Breast epithelium (tissue), 4 donors: ENCODE measurements at regions not wholly inside any gene's neighbourhood (a gene's known extent, or its start where the extent isn't known, plus 50 kb on each side); places are given as distances from the start of the nearest gene placed in this dataset.

ENCODE experiments used
- DNase-seq, 2 donors: peaks; one replicate each; pipeline ENCODE4 v3.0.0-alpha.2; 2019; ENCODE audit warnings: low spot score in 2 of 2
- H3K27ac ChIP-seq, 2 donors: fragments of 200-600 bp; sonication (generic) in 1 of 2; one replicate each; pipeline ENCODE4 v1.5.1; 2016 to 2019; ENCODE audit warnings: mild to moderate bottlenecking in 1 of 2
- H3K27me3 ChIP-seq, 2 donors: fragments of 200-600 bp; sonication (generic) in 1 of 2; one replicate each; pipeline versions ENCODE4 v1.5.1 to v1.6.0; 2017 to 2019; ENCODE audit warnings: control low read depth in 1 of 2, mild to moderate bottlenecking in 1 of 2
- H3K36me3 ChIP-seq: fragments of 200-600 bp; one replicate; pipeline ENCODE4 v1.5.1; 2019
- H3K4me1 ChIP-seq, 2 donors: fragments of 200-600 bp; sonication (generic); one replicate each; pipeline ENCODE4 v1.5.1; 2016 to 2019; ENCODE audit warnings: control low read depth in 1 of 2
- H3K4me3 ChIP-seq, 3 donors: fragments of 200-600 bp; sonication (generic); 1 replicate in 2 of 3; 2 replicates in 1 of 3; pipeline ENCODE4 v1.5.1; 2016 to 2019; ENCODE audit warnings: mild to moderate bottlenecking in 3 of 3, moderate library complexity in 2 of 3
- H3K9me3 ChIP-seq, 2 donors: fragments of 200-600 bp; sonication (generic) in 1 of 2; one replicate each; pipeline ENCODE4 v1.5.1; 2016 to 2019; ENCODE audit warnings: control low read depth in 1 of 2
- POLR2A ChIP-seq: fragments of 450-650 bp; IDR thresholded peaks from one replicate; pipeline ENCODE4 v1.6.1; 2016; ENCODE audit warnings: antibody characterized with exemption, mild to moderate bottlenecking, moderate library complexity
- POLR2AphosphoS5 ChIP-seq, 3 donors: sonication (generic); formaldehyde crosslinking; IDR thresholded peaks; one replicate each; pipeline ENCODE4 v1.6.1; 2017; ENCODE audit warnings: antibody characterized with exemption in 3 of 3
- intact Hi-C: fragments of 100-400 bp; cut with DNase I; formaldehyde crosslinking; loops from one replicate; pipeline ENCODE4 v1.15.1; 2023; ENCODE audit warnings: low total_unique reads
- TF ChIP-seq, protein P1 (sequence below), 3 donors: fragments of 450-650 bp; IDR thresholded peaks; one replicate each; pipeline ENCODE4 v1.5.1; 2016 to 2017; ENCODE audit warnings: antibody characterized with exemption in 3 of 3, mild to moderate bottlenecking in 3 of 3, moderate library complexity in 3 of 3

DNA sequence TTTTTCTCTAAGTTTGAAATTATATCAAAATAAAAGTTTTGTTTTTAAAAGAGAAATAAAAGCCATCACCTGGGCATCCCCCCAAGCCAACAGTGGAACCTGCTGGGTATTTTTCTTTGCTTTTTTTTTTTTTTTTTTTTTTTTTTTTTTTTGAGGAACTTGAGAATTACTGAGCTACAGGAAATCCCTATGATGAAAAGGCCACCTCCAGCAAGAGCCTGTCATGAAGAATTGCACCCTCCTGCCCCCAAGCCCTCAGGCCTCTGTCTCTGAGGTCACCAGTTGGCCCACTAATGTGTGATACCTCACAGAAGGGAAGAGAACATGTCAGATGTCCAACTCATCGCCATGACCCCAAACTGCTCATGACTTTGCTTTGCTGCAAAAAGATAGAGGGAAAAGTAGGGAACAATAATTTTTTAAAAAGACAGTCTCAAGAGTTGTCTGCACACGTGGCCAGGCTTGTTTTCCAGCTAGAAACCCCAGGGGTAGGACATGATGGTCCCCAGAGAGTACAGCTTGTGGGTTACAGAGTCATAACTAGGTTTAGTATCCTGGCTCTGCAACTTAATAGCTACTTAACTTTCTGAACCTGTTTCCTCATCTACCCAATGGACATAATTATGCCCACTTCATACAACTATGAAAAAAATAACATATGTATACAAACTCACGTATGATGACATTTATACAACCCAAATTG is 124.3 kb upstream of the EGLN3 start:
- H3K4me1 ChIP-seq = no peaks in the 10 kb centered on the region
- H3K27ac ChIP-seq = no peak overlapping the region
- H3K36me3 ChIP-seq = no peaks in the 10 kb centered on the region
- H3K27me3 ChIP-seq = no peaks in the 10 kb centered on the region
- DNase-seq = no peak
- TF ChIP-seq POLR2AphosphoS5 (IDR thresholded peaks at IDR 0.05) (no peak), POLR2A (no peak)
- TF ChIP-seq, protein P1, sequence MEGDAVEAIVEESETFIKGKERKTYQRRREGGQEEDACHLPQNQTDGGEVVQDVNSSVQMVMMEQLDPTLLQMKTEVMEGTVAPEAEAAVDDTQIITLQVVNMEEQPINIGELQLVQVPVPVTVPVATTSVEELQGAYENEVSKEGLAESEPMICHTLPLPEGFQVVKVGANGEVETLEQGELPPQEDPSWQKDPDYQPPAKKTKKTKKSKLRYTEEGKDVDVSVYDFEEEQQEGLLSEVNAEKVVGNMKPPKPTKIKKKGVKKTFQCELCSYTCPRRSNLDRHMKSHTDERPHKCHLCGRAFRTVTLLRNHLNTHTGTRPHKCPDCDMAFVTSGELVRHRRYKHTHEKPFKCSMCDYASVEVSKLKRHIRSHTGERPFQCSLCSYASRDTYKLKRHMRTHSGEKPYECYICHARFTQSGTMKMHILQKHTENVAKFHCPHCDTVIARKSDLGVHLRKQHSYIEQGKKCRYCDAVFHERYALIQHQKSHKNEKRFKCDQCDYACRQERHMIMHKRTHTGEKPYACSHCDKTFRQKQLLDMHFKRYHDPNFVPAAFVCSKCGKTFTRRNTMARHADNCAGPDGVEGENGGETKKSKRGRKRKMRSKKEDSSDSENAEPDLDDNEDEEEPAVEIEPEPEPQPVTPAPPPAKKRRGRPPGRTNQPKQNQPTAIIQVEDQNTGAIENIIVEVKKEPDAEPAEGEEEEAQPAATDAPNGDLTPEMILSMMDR (IDR thresholded peaks at IDR 0.05) = no peak
- intact Hi-C loops = no loop called here
- H3K4me3 ChIP-seq = no peak overlapping the region
- H3K9me3 ChIP-seq = no peaks in the 10 kb centered on the region

DNA sequence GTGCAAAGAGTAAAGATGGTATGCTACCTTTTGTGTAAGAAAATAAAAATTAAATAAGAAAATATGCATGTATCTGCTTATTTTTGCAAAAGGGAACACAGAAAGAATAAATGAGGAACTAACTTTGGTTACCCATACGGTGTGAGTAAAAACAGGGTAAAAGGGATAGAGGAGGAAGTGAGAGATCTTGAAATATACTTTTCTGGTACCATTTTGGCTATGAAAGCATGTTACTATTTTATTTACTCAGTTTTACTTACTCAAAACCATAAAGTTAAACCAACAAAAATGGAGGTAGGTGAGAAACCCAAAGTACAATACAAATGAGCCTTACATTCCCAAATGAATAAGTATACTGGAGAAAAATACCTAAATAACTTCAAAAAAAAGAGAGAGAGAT is 122.0 kb upstream of the EGLN3 start:
- no peaks in the 10 kb centered on the region for H3K27me3 ChIP-seq
- no peak for DNase-seq
- H3K9me3 ChIP-seq = no peaks in the 10 kb centered on the region
- no peaks in the 10 kb centered on the region for H3K36me3 ChIP-seq
- no peaks in the 10 kb centered on the region for H3K4me1 ChIP-seq
- intact Hi-C loops = no loop called here
- TF ChIP-seq, protein P1 (IDR thresholded peaks at IDR 0.05) = no peak
- H3K27ac ChIP-seq = no peak overlapping the region
- no peak overlapping the region for H3K4me3 ChIP-seq

DNA sequence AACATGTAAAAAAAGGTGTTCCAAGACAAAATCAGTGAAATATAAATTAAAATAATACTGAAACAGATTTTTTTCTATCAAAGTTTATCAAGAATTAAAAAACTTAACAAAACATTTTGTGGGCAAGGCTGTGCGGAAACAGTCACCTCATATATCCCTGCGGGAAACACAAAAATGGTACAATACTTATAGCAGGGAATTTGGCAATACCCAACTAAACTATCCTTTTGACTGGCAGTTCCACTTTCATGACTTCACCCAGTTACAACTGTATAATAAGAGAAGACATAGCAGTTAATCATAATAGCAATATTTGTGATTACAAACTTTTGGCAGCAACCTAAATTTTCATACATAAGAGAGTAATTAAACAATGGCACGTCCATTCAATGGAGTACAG is 121.5 kb upstream of the EGLN3 start:
- no peak overlapping the region for H3K4me3 ChIP-seq
- no peaks in the 10 kb centered on the region for H3K27me3 ChIP-seq
- no peaks in the 10 kb centered on the region for H3K9me3 ChIP-seq
- H3K36me3 ChIP-seq = no peaks in the 10 kb centered on the region
- intact Hi-C loops = no loop called here
- TF ChIP-seq, protein P1 (IDR thresholded peaks at IDR 0.05) = no peak
- no peak for TF ChIP-seq POLR2AphosphoS5 (IDR thresholded peaks at IDR 0.05)
- no peak for TF ChIP-seq POLR2A
- DNase-seq = no peak
- no peaks in the 10 kb centered on the region for H3K4me1 ChIP-seq
- no peak overlapping the region for H3K27ac ChIP-seq

DNA sequence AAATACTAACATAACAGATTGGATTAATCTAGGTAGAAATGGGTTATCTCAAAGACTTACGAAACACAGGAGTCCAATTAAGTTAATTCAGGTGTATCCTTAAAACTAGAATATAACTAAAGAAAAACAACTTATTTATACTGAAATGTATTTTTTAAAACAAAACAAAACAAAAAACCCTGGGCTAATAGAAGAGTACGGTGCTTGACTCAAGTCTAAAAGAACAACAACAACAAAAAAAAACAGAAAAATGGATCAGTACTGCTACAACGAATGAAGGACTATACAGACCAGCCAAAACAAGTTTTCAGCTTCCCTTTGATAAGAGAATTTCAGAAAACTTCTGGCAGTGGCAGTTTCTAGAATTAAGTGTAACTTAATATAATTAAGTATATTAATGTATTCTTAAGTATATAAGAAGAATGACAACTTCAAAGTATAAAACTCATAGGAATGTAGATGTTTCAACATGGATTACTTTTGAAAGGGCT is 120.1 kb upstream of the EGLN3 start:
- H3K4me3 ChIP-seq = no peak overlapping the region
- intact Hi-C loops = loop anchor here (2.0 kb wide), 1 partner anchor 54 kb away; no protein-coding TSS in a partner anchor
- TF ChIP-seq POLR2A (no peak), POLR2AphosphoS5 (IDR thresholded peaks at IDR 0.05) (no peak)
- TF ChIP-seq, protein P1 (IDR thresholded peaks at IDR 0.05) = no peak
- H3K27me3 ChIP-seq = no peaks in the 10 kb centered on the region
- no peaks in the 10 kb centered on the region for H3K4me1 ChIP-seq
- H3K9me3 ChIP-seq = no peaks in the 10 kb centered on the region
- no peak for DNase-seq
- no peak overlapping the region for H3K27ac ChIP-seq
- no peaks in the 10 kb centered on the region for H3K36me3 ChIP-seq

DNA sequence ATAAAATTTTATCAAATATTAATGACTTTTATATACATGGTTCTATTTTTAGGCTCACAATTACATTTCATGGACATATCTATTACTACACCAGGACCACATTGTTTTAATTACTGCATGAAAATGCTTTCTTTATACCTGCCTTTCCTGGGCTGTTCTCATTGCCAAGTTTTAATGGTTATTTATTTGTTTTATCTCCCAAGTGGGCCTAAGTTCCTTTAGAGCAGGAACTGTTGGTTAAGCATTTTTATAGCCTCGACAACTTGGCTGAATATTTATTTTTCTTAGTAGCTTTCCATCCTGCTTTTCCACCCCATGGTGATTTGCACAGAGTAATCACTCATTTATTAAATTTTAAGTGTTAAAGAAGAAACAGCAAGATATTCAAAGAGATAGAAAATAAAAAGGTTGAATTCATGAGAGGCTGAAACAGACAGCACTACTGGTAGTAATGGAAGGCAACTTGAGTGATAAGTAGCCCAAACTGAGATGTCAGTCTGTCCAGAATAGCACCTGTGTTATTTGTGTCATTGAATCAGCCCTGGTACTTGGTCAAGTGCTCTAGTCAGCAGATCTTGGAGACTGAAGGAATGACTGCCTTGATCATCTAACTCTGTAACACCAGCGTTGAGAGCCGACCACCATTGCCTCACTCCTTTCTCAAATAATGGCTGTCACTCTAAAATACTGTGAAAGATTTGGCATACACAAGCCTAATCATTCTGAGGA is 119.1 kb upstream of the EGLN3 start:
- intact Hi-C loops = loop anchor here (2.0 kb wide), 1 partner anchor 53 kb away; no protein-coding TSS in a partner anchor
- Histone ChIP-seq H3K4me3 (no peak overlapping the region), H3K27me3 (no peaks in the 10 kb centered on the region), H3K9me3 (no peaks in the 10 kb centered on the region), H3K4me1 (no peaks in the 10 kb centered on the region), H3K36me3 (no peaks in the 10 kb centered on the region), H3K27ac (no peak overlapping the region)
- TF ChIP-seq, protein P1 (IDR thresholded peaks at IDR 0.05) = no peak
- TF ChIP-seq POLR2A = no peak
- TF ChIP-seq POLR2AphosphoS5 (IDR thresholded peaks at IDR 0.05) = no peak
- no peak for DNase-seq
